Islet precursor cell (in vitro differentiated cells): ENCODE measurements at regions not wholly inside any gene's neighbourhood (a gene's known extent, or its start where the extent isn't known, plus 50 kb on each side); places are given as distances from the start of the nearest gene placed in this dataset.
"Not testable (repeated sequence)": the region's sequence is repeated elsewhere in the genome, so short reads cannot be mapped to it uniquely, and the experiment has no call there.

Experiments used
- DNase-seq: peaks from one replicate; pipeline ENCODE4 v3.0.0-alpha.2; 2018

DNA sequence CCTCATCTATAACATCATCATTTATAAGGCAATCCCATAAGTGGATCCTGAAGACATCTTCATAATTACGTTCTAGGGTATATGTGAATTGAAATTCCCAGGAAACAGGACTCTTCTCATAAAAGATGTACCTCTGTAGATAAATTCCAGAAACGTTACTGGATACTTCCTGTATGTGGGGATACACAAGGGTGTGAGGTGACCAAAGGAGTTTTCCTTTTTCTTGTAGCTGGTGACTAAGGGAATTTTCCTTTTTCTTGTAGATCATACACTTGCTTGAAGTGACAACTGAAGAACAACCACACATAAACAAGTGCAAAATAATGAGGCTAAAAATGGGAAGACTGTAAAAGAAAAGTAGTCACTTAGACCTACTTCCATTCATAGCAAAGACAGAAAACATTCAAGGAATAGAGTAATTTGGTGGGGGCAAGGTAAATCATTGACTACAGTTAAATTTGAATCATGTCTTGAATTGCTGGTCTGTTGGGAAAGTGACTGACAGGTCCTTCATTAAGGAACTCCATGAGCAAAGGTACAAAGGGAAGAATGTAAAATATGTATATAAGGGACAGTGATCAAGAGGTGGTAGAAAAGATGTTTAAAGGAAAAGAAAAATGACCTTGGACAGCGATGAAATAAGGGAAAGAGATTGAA is 53.2 kb upstream of the UBE2E3 start:
- DNase-seq: no peak

DNA sequence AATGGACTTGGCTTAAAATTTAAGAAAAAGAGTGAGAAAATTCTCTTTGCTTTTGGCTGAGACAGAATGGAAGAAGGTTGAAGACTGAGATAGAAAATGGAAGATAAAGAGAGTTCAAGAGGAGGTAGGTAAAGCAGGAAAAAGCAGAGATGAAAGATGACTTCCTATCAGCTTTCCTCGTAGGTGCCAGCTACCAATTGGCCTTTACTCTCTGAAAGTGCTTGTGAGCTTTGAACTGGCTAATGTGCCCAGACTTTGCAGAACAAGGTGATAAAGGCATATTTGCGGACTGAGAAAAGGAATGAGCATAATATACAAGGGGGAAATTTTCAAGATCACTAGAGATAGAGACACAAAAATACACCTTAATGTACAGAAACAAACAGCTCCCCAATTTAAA is 54.7 kb upstream of the UBE2E3 start:
- no peak for DNase-seq

DNA sequence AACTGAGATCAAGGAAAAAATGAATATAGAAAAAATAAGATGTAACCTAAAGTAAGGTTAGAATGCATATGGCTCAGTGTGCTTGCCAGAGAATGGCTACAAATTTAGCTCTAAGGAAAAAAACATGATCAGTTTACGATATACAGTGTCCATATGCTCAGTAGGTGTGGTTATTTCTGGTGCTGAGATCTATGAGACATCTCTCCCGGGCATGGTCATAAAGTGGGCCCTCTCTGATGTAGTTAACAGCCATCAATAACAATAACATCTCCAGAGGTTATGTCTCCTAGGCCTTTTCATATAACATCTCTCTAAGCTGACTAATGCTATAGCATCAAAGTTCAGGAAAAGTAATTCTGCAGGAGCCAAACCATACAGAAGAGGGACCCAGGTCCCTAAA is 56.3 kb upstream of the UBE2E3 start:
- no peak for DNase-seq

DNA sequence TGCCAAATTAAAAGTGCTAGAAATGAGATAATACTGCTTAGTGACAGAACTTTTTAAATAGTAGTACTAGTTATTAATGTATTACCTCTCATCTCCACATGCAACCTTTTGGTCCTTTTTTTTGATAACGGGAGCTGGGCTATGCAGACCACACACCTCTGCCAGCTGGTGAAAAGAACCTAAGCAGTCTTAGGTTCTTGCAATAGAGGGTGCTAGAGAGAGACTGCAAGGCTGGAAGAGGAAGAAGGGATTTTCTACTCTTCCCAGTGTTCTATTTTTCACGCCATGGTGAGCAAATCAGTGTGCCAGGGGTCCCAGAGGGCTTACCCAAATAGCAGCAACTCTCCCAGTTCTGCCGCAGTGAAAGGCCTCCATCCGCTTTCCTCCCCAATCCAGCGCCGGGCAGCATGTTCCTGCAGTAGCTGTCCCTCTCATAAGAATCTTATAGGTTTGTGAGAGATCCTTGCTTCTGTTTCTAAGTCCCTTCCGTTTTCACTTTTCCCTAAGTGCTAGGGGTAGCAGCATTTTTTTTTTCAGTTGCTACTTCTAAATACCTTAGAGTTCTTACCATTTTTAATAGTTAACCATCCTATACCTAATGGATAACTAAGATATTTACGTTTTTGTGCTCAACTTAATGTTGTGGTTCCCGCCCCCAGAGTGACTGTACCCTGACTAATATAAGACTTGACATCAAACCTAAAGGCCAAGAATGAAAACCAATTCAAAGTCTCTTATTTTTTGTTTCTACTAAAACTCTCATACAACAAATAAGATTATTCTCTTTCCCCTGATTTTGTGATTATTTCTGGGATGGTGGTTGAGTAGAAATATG is 69.4 kb upstream of the UBE2E3 start:
- no peak for DNase-seq

DNA sequence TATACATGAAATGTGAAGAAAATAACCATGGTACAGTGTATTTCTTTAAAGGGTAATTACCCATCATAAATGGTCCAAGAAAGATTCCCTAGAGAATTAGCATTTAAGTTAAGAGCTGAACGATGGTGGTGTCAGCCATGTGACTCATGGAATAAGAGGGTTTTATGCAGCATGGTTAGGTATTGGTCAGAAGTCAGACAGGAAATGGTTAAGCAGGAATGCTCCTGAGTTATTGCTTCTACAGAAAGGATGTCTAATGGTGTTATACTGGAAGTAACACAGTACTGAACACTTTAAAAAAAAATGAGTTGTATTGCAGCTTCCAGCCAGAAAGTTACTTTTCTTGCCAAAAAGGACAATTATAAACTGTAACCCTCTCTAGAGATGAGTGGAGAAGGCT is 72.7 kb upstream of the UBE2E3 start:
- DNase-seq: no peak

DNA sequence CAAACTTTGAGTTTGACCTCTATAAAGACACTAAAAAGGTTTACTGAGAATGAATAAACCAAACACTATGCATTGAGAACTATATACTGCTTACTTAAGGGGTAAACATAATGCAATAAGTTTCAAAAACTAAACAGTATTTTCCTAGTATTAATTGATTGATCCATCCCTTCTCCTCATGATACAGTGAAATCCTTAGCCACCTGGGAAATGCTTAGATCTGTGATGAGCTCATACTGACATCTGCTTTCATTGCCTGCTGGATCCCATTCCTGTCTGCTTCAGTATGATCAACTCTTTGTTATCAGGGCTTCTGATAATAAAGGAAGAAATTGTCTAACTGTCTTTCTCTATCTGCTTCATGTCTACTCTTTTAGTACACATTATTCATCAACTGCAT is 74.9 kb upstream of the UBE2E3 start:
- DNase-seq: no peak

DNA sequence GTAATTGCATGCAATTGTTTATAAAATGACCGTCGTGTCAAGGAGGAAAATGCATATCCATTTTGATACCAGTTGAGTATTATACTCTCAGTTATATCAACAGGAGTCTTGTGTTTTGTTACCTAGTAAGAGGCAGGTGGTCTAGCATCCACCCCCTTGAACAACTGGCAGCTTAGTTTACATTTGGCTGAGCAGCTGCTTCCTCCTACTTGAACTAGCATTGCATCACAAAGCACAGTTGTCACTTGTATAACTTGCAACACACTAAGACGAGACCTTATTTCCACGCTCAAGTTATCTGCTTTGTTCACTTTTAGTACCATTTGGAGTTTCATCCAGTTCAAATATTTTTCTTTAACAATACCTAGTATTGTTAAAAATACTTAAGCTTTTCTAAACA is 75.4 kb upstream of the UBE2E3 start:
- no peak for DNase-seq

DNA sequence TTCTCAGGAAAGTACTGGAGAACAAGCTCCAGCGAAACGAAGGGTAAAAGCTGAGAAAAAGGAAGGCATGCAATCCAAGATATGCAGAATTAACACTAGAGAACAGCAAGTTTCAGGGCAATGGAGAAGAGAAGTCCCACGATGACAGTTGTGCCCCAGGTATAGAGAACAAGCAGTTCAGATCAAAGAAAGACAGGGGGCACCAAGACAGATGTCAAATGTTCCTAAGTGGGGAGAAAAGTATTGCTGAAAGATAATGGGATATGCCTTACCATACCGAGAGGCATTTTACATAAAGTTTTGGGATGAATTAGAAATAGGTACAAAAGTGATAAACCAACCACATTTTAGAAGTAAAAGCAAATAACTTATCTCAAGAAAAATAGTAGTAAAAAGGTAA is 79.1 kb upstream of the UBE2E3 start:
- no peak for DNase-seq

DNA sequence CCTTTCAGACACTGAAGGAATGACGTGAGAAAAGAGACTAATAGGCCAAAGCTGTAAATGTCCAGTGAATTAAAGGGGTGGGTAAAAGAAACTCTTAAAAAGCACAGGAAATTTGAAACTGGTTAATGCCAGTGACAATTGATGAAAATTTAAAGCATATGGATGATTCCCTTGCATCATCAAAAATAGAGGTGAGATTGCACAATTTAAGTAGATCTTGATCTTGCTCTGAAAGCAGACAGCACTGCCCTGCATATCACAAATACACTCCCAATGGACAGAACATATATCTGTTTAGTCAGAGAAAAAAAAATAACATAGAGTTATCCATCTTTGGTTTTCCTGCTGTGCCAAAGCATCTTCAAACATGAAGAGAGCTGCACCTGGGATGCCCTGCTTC is 86.7 kb upstream of the UBE2E3 start:
- no peak for DNase-seq

DNA sequence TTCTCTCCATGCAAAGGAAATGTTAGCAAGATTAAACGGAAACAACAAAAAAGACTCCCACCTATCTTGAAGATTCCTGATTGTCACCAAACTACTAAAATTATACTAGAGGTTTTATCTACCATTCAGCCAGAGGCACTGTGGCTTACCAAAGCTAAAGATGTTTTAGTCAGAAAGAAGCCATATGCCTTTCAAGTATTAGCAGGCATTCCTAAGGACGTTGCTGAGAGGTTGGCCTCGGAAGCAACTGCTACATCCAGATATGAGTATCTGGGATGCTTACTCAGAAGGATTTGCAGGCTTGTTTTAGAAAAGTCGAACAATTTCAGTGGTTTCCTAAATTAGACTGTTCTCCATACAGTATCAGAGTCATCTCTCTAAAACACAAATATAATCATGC is 88.3 kb upstream of the UBE2E3 start:
- no peak for DNase-seq

DNA sequence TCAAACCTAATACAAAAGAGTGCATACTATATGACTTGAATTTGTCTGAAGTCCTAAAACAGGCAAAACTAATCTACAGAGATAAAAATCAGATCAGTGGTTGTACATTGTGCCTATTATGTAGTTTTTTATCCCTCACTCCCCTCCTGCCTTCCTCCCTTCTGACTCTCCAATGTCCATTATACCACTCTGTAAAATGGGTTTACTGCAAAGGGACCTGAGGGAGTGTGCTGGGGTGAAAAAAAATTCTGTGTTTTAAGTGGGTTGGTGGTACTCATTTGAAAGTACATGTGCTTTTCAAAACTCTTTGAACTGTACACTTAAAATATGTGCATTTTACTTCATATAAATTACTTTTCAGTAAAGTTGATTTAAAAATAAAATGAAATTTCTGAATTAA is 89.0 kb upstream of the UBE2E3 start:
- no peak for DNase-seq

DNA sequence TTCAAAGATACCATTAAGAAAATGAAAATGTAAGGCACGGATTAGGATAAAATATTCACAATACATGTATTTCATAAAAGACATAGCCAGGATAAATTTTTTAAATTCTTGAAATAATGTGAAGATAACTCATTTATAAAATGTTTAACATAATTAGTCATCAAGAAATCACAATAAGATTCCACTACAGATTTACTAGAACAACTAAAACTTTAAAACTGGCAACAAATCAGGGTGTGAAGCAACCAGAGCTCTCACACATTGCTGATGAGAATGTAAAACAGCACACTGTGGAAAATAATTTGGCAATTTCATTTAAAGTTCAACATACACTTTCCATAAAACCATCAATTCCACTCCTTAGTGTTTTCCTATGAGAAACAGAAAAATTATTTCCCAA is 89.6 kb upstream of the UBE2E3 start:
- no peak for DNase-seq

DNA sequence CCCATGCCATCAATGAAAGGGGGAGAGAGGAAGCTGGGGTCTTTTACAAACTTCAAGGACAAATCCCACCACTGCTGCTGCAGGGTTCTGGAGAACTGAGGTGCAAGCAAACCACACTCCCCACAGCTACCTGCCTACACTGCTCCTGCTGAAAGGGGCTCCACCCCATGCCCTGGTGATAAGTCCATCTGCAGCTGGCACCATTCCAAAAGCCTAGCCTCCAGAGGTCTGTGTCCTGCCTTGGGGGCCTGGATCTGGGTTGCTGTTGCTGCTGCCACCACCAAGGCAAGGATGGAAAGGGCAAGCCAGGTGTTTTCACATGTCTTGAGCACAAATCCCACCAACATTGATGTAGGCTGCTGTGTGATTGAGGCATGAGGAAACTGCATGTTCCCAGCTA is 97.4 kb upstream of the UBE2E3 start:
- DNase-seq: peak; percentile 35

DNA sequence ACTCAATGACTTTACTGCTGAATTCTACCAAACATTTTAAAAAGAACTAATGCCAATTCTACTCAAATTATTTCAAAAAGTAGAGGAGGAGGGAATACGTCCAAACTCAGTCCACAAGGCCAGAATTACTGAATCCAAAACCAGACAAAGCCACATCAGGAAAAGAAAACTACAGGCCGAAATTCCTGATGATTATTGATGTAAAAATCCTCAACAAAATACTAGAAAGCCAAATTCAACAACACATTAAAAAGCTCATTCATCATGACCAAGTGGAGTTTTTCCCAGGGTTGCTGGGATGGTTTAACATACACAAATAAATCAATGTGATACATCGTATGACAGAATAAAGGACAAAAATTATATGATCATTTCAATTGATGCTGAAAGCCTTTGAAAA is 103.9 kb upstream of the UBE2E3 start:
- DNase-seq: no peak

DNA sequence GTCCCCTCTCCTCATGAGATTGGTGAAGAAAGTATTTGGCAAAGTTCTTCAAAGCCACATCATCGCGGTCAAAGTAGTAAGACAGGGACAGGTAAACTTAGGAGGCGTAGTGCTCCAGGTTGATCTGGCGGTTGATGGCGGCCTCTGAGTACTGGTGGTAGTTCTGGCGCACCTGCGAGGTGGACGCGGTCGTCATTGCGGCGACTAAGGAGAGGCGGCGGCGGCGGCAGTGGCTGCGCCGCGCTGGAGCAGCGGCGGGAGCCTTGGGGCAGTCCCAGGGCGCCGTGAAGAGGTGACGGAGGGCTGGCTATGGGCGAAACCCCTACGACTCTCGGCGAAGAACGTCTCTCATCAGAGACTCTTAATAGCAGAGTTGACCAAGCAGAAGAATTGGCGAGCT is 107.2 kb upstream of the UBE2E3 start:
- peak; percentile 41 for DNase-seq

DNA sequence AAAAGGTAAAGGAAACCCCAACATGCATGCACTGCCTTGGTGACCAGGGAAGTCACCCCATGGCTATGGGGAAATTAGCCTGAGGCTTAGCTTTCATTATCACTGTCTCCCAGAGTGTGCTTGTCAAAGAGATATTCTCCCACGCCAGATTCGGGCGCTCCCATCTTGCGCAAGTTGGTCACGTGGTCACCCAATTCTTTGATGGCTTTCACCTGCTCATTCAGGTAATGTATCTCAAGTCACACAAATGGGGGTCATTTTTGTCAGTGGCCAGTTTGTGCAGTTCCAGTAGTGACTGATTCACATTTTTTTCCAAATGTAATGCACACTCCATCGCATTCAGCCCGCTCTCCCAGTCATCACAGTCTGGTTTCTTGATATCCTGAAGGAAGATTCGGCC is 107.6 kb upstream of the UBE2E3 start:
- not testable (repeated sequence) for DNase-seq

DNA sequence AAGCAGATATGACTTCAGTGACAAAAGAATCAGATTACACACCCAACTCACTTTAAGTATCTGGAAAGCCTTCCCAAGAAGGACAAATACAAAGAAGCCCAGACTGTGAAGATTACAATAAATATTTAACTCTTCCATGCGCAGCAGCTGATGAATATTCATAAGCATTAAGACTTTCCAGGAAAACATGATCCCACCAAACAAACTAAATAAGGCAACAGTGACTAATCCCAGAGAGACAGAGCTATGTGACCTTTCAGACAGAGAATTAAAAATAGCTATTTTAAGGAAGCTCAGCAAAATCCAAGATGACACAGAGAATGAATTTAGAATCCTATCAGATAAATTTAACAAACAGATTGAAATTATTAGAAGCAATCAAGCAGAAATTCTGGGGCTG is 108.2 kb upstream of the UBE2E3 start:
- DNase-seq: no peak

DNA sequence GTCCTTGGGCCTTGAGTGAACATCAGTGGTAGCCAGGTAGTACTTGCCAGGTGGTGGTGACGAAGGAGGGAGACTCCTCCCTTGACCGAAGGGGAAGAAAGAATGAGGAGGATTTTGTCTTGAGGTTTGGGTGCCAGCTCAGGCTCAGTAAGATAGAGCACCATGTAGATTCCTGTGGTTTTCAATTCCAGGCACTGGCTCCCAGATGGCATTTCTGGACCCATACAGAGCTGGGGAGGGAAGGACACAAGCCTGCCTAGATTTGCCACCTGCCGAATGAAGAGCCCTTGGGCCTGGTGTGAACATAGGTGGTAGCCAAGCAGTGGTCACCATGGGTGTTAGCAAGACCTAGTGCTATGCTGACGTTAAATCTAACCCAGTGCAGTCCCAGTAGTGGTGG is 108.8 kb upstream of the UBE2E3 start:
- no peak for DNase-seq

DNA sequence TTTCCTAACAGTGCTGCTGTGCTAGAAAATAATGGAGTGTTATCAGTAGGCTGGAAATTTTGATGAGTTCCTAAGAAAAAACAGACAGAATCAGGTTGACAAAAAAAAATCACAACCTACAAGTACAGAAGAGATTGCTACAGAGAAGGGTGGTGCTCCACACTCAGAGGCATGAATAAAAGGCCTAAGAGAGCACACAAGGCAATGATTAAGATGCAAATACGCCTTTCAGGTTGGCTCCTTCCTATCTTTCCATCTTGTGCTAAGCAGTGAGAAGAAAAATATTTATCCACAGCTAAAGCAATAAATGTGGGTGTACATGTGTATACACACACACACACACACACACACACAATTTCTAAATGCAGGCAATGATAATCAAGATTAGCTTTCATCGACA is 130.6 kb upstream of the UBE2E3 start:
- no peak for DNase-seq

DNA sequence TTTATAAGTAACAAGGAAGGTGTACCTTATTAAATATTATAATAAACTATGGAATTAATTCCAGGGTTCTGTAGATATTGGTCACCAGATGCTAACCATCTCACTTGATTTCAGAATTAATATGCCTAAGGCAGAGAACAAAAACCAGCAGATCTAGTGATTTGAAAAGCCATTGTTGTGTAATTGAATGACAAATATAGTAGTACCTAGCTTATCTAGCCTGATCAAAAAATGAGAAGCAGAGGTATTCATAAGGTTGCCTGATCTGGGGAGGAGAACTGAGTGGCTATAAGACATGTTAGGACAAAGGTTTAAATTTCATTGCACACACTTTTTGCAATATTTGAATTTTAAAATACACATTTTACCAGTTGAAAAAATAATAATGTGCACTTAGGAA is 132.0 kb upstream of the UBE2E3 start:
- DNase-seq: no peak

DNA sequence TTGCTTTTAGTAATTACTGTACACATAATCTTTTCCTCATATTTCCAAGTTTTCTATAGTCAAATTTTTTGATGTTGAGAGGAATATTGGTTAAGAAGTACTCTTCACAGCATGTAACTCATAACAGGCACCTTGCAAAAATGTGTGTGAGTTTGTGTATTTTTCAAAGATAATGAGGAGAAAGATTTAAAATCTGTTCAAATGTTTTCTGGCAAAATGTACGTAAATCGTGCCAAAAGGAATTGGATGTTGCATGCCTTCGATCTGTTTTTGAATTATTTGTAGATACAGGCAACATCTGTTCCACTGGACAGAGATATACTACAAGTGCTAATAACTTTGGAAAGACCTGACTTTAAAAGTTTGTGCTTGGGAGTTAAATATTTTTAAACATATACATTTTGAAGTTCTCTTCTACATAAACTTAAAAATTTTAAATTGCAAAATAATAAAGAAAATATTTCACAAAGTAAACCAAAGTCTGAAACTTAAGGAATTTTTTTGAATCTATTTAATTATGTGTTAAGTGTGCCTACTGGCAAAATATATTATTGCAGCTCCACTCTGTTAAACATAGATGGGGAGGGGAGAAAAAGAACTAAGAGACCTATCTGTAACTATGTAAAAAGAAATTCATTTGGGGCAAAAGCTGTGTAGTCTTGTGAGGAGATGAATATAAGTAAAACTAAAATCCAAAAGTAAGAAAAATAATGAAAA is 133.5 kb upstream of the UBE2E3 start:
- no peak for DNase-seq

DNA sequence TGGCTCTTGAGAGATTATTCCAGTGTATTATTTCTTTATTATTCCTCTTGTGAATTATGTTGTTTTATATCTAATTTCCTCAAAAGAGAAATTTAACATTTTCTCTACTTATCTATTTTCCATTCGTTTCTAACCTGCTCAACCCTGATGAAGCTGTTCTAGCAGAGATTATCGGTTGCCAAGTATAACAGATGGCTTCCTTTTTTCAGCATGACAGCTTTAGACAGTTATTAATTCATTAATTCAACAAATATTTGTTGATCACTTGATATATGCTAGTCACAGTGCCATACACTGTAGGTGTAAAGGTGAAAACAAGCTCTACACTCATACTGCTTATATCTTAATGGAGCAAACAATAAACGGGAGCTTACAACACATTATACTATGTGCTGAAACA is 137.9 kb upstream of the UBE2E3 start:
- no peak for DNase-seq

DNA sequence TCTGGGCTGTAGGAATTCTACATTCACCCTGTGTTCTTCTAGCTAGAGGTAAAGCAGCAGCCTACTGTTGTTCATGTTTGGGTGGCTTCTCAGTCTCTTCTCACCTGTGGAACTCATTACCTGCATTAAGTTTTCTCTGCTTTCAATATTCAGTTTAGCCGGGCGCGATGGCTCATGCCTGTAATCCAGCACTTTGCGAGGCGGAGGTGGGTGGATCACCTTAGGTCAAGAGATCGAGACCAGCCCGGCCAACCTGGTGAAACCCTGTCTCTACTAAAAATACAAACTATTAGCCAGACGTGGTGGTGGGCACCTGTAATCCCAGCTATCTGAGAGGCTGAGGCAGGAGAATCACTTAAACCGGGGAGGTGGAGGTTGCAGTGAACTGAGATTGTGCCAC is 139.8 kb upstream of the UBE2E3 start:
- no peak for DNase-seq

DNA sequence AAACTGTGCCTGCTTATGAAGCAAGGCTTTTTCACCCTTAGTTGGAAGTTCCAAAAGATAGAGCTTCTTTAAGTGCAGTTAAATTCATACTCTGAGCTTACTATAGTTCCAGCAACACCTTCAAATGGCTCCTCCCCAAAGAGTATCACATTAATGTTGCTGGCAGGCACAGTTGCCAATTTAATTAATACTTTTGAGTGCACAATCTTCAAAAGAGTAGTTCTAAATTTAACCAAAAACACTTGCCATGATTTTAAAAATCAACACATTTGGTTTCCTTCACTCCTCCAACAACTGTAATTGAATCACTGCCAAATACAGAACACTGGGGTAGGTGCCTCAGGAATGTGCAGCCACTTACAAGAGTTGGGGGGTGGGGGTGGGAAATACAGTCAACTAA is 150.6 kb upstream of the UBE2E3 start:
- DNase-seq: no peak
